GM21825 (cell line): ENCODE measurements at regions not wholly inside any gene's neighbourhood (a gene's known extent, or its start where the extent isn't known, plus 50 kb on each side); places are given as distances from the start of the nearest gene placed in this dataset.
"Not testable (repeated sequence)": the region's sequence is repeated elsewhere in the genome, so short reads cannot be mapped to it uniquely, and the experiment has no call there.

Experiments
- ATAC-seq: cut with Tn5 transposase; IDR thresholded peaks from one replicate; pipeline ENCODE4 v1.9.1; 2021; ENCODE audit warnings: mild to moderate bottlenecking, moderate library complexity; ENCODE audit not compliant: unreplicated experiment

GRCh38 chr9:66829853-66830252 lies 70.7 kb upstream of the ZNF658 start:
- ATAC-seq: not testable (repeated sequence)

- not testable (repeated sequence) for ATAC-seq
These were observed 69.6 kb upstream of the ZNF658 start for GRCh38 chr9:66830777-66831497.

- ATAC-seq: not testable (repeated sequence)
These were observed 68.3 kb upstream of the ZNF658 start for GRCh38 chr9:66832222-66832621.

- not testable (repeated sequence) for ATAC-seq
These were observed 63.1 kb upstream of the ZNF658 start for GRCh38 chr9:66837242-66837937.
